HG02943 (cell line): ENCODE measurements at regions not wholly inside any gene's neighbourhood (a gene's known extent, or its start where the extent isn't known, plus 50 kb on each side); places are given as distances from the start of the nearest gene placed in this dataset.
"Not testable (repeated sequence)": the region's sequence is repeated elsewhere in the genome, so short reads cannot be mapped to it uniquely, and the experiment has no call there.

Experiments
- ATAC-seq: cut with Tn5 transposase; IDR thresholded peaks from one replicate; pipeline ENCODE4 v1.9.1; 2021; ENCODE audit warnings: mild to moderate bottlenecking, low read depth, moderate library complexity; ENCODE audit not compliant: unreplicated experiment

- ATAC-seq = no peak
Observed at GRCh38 chr5:74465724-74466123, 174.8 kb downstream of the ENC1 start.

DNA sequence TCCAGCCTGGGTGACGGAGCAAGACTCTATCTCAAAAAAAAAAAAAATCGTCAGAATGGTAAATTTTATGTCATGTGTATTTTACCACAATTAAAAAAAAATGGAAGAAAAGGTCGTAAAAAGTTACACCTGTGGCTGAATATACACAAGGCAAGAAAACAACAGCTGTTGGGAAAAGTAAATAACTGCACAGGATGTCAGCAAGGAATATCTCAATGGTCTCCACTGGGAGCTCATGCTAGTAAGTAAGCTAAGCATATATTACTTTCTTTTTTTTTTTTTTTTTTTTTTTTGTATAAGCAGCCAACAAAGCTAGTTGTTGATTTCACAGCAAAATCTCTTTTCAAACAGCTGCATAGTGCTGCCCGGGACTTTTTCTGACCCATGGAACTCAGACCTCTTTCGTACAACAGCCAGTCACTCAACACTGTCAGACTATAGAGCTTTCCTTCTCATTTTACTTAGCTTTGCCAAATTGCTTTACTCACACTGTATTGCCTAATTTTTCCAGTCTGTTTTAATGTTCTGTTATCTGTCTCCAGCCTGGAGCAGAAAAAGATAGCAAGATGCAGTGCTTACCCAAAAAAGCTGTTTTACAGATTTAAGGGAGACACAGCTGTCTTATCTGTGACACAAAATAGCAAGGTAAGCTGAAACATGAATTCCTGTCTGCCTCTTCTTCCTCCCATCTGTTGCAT lies 175.9 kb downstream of the ENC1 start:
- ATAC-seq = no peak

DNA sequence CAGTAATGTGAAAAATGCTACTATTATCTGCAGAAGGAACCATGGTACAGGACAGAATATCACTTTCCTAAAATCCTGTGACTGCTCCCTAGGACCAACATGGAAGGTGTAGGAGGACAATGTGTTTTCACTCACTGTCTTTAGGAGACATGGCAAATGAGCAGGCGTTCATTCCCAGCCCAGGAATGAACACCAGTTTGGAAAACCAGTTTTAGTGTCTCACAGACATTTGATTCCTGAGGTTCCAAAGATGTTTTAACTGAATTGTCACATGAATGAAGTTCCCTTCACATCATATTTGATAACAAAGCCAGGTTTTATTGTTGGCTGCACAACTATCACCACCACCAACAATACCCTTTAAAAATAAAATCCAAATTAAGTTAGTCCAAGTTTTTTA lies 178.2 kb downstream of the ENC1 start:
- no peak for ATAC-seq

DNA sequence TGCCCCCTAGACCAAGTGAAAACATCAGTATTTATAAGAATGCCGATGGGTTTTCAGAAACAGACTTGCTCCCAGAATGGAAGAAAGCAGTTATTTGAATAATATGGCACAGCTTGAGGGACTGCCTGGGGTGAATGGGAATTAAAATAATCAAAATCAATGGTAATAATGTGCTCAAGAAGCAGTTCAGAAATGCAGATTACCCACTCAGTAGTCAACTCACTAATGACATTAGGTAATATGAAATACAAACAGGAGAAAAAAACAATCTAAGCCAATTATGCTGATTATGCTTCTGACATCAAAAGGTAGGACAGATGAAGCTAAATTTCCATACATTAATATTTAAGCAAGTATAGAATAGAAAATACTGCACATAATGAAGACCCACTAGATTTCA lies 179.3 kb downstream of the ENC1 start:
- no peak for ATAC-seq

- no peak for ATAC-seq
Observed at GRCh38 chr5:74460694-74461093, 179.8 kb downstream of the ENC1 start.

- ATAC-seq = no peak
Observed at GRCh38 chr5:74459984-74460383, 180.5 kb downstream of the ENC1 start.

DNA sequence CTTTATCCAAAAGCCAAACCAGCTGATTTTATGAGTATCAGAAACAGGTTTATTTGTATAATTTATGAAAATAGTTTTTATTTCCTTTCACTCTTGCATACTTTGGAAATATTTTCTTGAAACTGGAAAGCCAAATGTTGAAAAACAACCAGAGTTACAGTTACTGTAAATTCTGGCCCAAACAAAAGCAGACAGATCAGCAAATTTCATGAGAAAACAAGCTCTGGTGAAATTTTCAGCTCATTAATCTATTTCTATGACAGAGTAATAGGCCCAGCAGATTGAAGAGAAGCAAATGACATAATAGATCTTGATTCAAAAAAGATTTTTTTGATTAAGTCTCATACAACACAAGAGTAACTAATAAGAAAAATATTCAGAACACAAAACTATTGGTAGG lies 182.7 kb downstream of the ENC1 start:
- ATAC-seq = no peak

GRCh38 chr5:74454263-74455030 lies 186.1 kb downstream of the ENC1 start:
- no peak for ATAC-seq

DNA sequence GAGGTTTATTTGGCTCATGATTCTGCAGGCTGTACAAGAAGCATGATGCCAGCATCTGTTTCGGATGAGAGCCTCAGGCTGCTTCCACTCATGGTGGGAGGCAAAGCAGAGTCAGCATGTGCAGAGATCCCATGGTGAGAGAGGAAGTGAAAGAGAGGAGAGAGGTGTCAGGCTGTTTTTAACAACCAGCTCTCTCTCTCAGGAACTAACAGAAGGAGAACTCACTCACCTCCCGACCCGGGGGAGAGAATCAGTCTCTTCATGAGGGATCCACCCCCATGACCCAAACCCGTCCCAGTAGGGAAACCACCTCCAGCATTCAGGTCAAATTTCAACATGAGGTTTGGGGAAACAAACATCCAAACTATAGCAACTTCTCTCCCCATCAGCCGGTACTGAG lies 187.7 kb downstream of the ENC1 start:
- ATAC-seq = no peak

- ATAC-seq = no peak
Observed at GRCh38 chr5:74450095-74450494, 190.4 kb downstream of the ENC1 start.

DNA sequence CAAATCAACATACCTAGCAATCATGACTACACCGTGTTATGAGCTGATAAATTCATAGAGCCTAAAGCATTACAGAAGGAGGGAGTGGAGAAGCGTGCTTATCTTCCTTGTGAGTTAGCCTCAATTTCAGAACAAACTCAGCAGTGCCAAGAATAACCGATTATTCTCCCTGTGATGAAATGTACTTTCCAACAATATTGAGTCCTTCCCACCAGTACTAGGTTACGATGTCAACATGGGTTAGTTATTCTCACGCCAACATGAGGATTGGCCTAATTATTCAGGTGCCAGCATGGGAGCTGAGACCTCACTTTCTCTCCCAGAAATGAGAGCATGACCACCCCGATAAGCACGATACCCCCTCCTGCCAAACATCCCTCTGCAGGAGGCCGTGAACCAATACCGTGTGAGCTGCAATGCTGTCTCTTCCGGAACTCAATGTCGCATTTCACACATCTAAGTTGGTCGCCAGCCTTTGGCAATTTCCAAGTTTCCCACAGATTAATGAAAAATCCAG lies 193.7 kb downstream of the ENC1 start:
- ATAC-seq = no peak

DNA sequence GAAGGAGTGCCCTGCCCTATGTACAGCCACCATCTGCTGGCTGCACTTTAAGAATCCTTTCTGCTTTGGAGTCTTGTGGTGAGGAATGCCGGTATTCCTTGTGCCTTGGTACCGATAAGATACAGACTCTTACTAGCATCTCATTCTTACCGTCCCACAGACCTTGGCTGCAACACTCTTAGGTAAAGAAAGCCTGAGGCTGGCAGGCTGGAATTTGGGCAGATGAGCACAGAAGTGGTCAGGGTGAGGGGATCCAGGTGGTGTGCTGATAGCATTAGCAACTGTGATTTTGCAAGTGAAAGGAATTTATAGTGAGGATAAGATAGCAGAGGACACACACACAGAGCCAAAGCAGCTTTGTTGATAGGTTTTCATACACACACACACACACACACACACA lies 198.1 kb downstream of the ENC1 start:
- ATAC-seq = no peak

DNA sequence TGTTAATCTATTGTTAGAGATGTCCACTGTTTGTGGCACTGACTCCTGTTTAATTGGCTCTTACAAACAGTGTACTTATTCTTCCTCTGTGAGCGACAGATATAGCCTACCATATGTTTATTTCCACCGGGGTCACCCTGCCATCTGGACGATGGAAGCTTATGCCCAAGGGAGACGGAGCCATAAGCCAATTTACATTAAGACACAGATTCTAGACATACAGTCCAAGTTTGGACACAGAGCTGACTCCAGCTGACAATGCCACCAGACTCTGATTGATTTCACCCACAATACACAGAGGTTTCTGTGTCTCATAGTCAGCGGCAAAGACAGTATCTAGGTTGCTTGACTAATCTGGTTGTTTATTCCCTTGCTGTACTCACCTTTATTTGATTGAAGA lies 198.9 kb downstream of the ENC1 start:
- ATAC-seq = no peak

- no peak for ATAC-seq
Observed at GRCh38 chr5:74440341-74440740, 200.2 kb downstream of the ENC1 start.

GRCh38 chr5:74437870-74438269 lies 202.7 kb downstream of the ENC1 start:
- not testable (repeated sequence) for ATAC-seq

GRCh38 chr5:74433896-74434829 lies 206.4 kb downstream of the ENC1 start:
- ATAC-seq = no peak

DNA sequence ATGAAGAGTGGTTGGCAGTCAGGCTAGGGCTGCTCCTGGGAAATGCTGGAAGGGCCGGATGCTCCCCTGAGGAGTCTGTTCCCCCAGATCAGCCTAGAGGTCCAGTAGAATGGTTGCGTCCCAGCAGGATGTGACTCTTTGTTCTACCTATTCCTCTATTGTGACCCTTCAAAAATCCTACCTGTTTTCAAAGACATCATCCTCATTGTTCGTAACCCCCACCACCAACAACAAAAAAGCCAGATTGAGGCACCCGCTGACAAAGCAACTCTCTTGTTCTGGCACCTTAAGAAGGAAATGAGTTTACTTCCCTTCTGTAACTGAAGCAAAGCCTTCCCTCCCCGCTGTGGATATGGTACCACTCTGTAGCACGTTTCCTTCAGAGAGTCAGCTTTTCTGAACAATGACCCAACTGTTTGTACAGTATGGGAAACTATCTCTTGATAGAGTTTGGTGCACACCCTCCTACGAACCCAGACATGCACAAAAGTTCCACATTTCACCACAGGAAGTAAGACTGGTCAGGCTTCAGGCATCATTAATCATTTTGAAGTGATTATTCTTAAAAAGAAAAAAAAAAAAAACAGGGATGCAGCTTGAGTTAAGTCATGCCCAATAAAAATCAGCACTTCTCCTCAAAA lies 207.2 kb downstream of the ENC1 start:
- ATAC-seq = no peak

- ATAC-seq = no peak
Observed at GRCh38 chr5:74432721-74433120, 207.8 kb downstream of the ENC1 start.

DNA sequence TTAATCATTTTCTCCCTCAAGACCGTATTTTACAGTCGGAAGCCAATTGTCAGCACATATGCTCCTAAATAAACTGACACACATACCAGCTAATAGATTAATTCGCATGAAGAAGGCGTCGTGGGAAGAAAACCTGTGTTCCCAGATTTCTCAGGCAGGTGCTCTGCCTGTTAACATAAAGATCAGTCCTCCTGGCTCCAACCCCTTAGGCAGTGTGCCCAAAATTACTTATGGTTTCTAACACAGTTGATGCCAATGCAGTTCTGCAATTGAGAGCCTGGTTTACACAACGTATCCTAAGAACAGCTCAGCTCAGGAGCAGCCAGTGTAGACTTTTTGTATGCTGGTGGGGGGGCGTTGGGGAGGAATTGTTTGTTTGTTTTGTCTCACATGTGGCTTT lies 208.3 kb downstream of the ENC1 start:
- no peak for ATAC-seq

GRCh38 chr5:74431290-74431669 lies 209.2 kb downstream of the ENC1 start:
- ATAC-seq = no peak
